ENCODE measurements at regions not wholly inside any gene's neighbourhood (a gene's known extent, or its start where the extent isn't known, plus 50 kb on each side); places are given as distances from the start of the nearest gene placed in this dataset.

GRCh38 chr1:222240536-222241181 is 307.2 kb downstream of the HHIPL2 start:
- Histone ChIP-seq H2BK120ac (ENCODE audit: low read depth, low read length, poor library complexity, severe bottlenecking) (no peak overlapping the region), H3K9ac (ENCODE audit: extremely low read depth, insufficient read length, low read length) (no peak overlapping the region), H3K79me1 (ENCODE audit: insufficient read depth, low read depth, low read length, poor library complexity, severe bottlenecking) (no peaks in the 10 kb centered on the region), H4K20me1 (ENCODE audit: control insufficient read depth, insufficient read depth, insufficient read length) (no peaks in the 10 kb centered on the region), H3T11ph (ENCODE audit: low read length) (no peak overlapping the region), H2BK5ac (ENCODE audit: insufficient read length, low read length) (no peak overlapping the region), H2AK5ac (ENCODE audit: insufficient read length, low read length) (no peak overlapping the region), H4K8ac (replicated peaks; ENCODE audit: insufficient read length, low read depth, low read length) (no peak overlapping the region), H3K56ac (ENCODE audit: insufficient read length, low read depth, low read length) (no peak overlapping the region), H2AFZ (ENCODE audit: low read length) (peak overlapping the region; percentile 29), H3K14ac (ENCODE audit: insufficient read depth, low read length) (no peak overlapping the region; the same call in 1 of the 2 replicates), H4K91ac (ENCODE audit: insufficient read length, low read depth, low read length) (no peak overlapping the region), H3K4ac (ENCODE audit: low read depth, low read length) (no peak overlapping the region), H3K18ac (ENCODE audit: insufficient read length, low read depth, low read length) (no peak overlapping the region), H2BK15ac (ENCODE audit: low read depth, low read length) (no peak overlapping the region), H3K27ac (ENCODE audit: insufficient read length, low read depth, low read length) (no peak overlapping the region), H3K79me2 (ENCODE audit: insufficient read depth, low read length) (no peaks in the 10 kb centered on the region), H3K9me3 (ENCODE audit: control insufficient read depth, low read depth, low read length) (no peaks in the 10 kb centered on the region), H4K5ac (ENCODE audit: insufficient read length, low read depth, low read length) (no peak overlapping the region), H3K23me2 (ENCODE audit: insufficient read length, low read depth, low read length, poor library complexity, severe bottlenecking) (no peaks in the 10 kb centered on the region), H3K4me2 (ENCODE audit: insufficient read depth, insufficient read length, low read length) (no peak overlapping the region), H3K4me1 (ENCODE audit: insufficient read depth, low read length) (peaks cover 7% of the 10 kb centered on the region; the same call in 1 of the 2 replicates), H2BK12ac (ENCODE audit: insufficient read length, low read depth, low read length) (no peak overlapping the region), H3K23ac (ENCODE audit: insufficient read length, low read depth, low read length) (no peak overlapping the region), H2BK20ac (ENCODE audit: low read depth, low read length, poor library complexity, severe bottlenecking) (no peak overlapping the region), H3K27me3 (ENCODE audit: insufficient read depth, low read length) (no peaks in the 10 kb centered on the region)
- no peak for DNase-seq
- H3K4me1 Mint-ChIP-seq: peaks cover 21 to 37% of the 10 kb centered on the region in 2 experiments
- no peak overlapping the region for H3K27ac Mint-ChIP-seq
- no peak overlapping the region for H3K4me3 Mint-ChIP-seq
- no peaks in the 10 kb centered on the region; a peak in 1 of 7 replicates for H3K36me3 Mint-ChIP-seq (ENCODE audit: insufficient read depth in 1 of 3, low read depth in 3 of 3)
- no CpG with 5 or more reads among the region's 7 CpGs for WGBS (ENCODE audit: extremely low coverage, insufficient read length, low lambda C conversion rate)
- no peaks in the 10 kb centered on the region; a peak in 1 of 5 replicates for H3K9me3 Mint-ChIP-seq
- no peaks in the 10 kb centered on the region for H3K27me3 Mint-ChIP-seq (ENCODE audit: low read depth)
- TF ChIP-seq CTCF (conservative IDR thresholded peaks at IDR 0.05): no peak
